WTC11 (cell line): ENCODE measurements at regions not wholly inside any gene's neighbourhood (a gene's known extent, or its start where the extent isn't known, plus 50 kb on each side); places are given as distances from the start of the nearest gene placed in this dataset.

Experiments
- ESRRA ChIP-seq: sonication (generic); formaldehyde crosslinking; IDR thresholded peaks from 2 replicates; pipeline ENCODE4 v1.8.1; 2022; ENCODE audit warnings: mild to moderate bottlenecking, missing genetic modification reagents, borderline replicate concordance
- ETV6 ChIP-seq: sonication (generic); formaldehyde crosslinking; IDR thresholded peaks from 2 replicates; pipeline ENCODE4 v1.8.1; 2022; ENCODE audit warnings: mild to moderate bottlenecking, missing genetic modification reagents
- PREB ChIP-seq: sonication (generic); formaldehyde crosslinking; IDR thresholded peaks from 2 replicates; pipeline ENCODE4 v1.8.1; 2022; ENCODE audit warnings: mild to moderate bottlenecking, missing genetic modification reagents, moderate library complexity, borderline replicate concordance
- RELA ChIP-seq: sonication (generic); formaldehyde crosslinking; IDR thresholded peaks from 2 replicates; pipeline ENCODE4 v1.8.1; 2022; ENCODE audit warnings: missing genetic modification reagents, mild to moderate bottlenecking, borderline replicate concordance
- TCF7 ChIP-seq: sonication (generic); formaldehyde crosslinking; IDR thresholded peaks from 2 replicates; pipeline ENCODE4 v1.8.0; 2022; ENCODE audit warnings: mild to moderate bottlenecking, low read depth, missing genetic modification reagents, moderate library complexity
- TEAD4 ChIP-seq: sonication (generic); formaldehyde crosslinking; IDR thresholded peaks from 2 replicates; pipeline ENCODE4 v1.8.0; 2022; ENCODE audit warnings: mild to moderate bottlenecking, missing genetic modification reagents
- TF ChIP-seq, protein P1 (sequence below): sonication (generic); formaldehyde crosslinking; IDR thresholded peaks from 2 replicates; pipeline ENCODE4 v1.8.0; 2022; ENCODE audit warnings: mild to moderate bottlenecking, missing genetic modification reagents
- TF ChIP-seq, protein P2 (sequence below): sonication (generic); formaldehyde crosslinking; IDR thresholded peaks from 2 replicates; pipeline ENCODE4 v1.8.0; 2022; ENCODE audit warnings: mild to moderate bottlenecking, missing genetic modification reagents
- TF ChIP-seq, protein P3 (sequence below): fragments of 200-600 bp; IDR thresholded peaks from 2 replicates; pipeline ENCODE4 v1.8.0; 2022; ENCODE audit warnings: antibody characterized with exemption
- TF ChIP-seq, protein P4 (sequence below): sonication (generic); formaldehyde crosslinking; IDR thresholded peaks from 2 replicates; pipeline ENCODE4 v1.8.1; 2023; ENCODE audit warnings: mild to moderate bottlenecking, missing genetic modification reagents, moderate library complexity

- TF ChIP-seq PREB, result no peak
- TF ChIP-seq, protein P1, sequence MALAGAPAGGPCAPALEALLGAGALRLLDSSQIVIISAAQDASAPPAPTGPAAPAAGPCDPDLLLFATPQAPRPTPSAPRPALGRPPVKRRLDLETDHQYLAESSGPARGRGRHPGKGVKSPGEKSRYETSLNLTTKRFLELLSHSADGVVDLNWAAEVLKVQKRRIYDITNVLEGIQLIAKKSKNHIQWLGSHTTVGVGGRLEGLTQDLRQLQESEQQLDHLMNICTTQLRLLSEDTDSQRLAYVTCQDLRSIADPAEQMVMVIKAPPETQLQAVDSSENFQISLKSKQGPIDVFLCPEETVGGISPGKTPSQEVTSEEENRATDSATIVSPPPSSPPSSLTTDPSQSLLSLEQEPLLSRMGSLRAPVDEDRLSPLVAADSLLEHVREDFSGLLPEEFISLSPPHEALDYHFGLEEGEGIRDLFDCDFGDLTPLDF (CRISPR knock-in tag), result no peak
- TF ChIP-seq TCF7, result no peak
- TF ChIP-seq RELA (CRISPR knock-in tag), result no peak
- TF ChIP-seq, protein P2, sequence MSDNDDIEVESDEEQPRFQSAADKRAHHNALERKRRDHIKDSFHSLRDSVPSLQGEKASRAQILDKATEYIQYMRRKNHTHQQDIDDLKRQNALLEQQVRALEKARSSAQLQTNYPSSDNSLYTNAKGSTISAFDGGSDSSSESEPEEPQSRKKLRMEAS (CRISPR knock-in tag), result no peak
- TF ChIP-seq, protein P3, sequence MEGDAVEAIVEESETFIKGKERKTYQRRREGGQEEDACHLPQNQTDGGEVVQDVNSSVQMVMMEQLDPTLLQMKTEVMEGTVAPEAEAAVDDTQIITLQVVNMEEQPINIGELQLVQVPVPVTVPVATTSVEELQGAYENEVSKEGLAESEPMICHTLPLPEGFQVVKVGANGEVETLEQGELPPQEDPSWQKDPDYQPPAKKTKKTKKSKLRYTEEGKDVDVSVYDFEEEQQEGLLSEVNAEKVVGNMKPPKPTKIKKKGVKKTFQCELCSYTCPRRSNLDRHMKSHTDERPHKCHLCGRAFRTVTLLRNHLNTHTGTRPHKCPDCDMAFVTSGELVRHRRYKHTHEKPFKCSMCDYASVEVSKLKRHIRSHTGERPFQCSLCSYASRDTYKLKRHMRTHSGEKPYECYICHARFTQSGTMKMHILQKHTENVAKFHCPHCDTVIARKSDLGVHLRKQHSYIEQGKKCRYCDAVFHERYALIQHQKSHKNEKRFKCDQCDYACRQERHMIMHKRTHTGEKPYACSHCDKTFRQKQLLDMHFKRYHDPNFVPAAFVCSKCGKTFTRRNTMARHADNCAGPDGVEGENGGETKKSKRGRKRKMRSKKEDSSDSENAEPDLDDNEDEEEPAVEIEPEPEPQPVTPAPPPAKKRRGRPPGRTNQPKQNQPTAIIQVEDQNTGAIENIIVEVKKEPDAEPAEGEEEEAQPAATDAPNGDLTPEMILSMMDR, result no peak
- TF ChIP-seq, protein P4, sequence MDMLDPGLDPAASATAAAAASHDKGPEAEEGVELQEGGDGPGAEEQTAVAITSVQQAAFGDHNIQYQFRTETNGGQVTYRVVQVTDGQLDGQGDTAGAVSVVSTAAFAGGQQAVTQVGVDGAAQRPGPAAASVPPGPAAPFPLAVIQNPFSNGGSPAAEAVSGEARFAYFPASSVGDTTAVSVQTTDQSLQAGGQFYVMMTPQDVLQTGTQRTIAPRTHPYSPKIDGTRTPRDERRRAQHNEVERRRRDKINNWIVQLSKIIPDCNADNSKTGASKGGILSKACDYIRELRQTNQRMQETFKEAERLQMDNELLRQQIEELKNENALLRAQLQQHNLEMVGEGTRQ (CRISPR knock-in tag), result no peak
- TF ChIP-seq ETV6 (CRISPR knock-in tag), result no peak
- TF ChIP-seq TEAD4 (CRISPR knock-in tag), result no peak
- no peak for TF ChIP-seq ESRRA (CRISPR knock-in tag)
Observed at GRCh38 chr11:80443177-80443576, 1002.3 kb upstream of the TENM4 start.
